Aorta (tissue), 5 donors: ENCODE measurements at regions not wholly inside any gene's neighbourhood (a gene's known extent, or its start where the extent isn't known, plus 50 kb on each side); places are given as distances from the start of the nearest gene placed in this dataset.

Experiments
- ATAC-seq: fragments of 200-7000 bp; cut with Tn5 transposase; one replicate; pipeline ENCODE4 v1.9.1; 2022; ENCODE audit warnings: moderate library complexity; ENCODE audit not compliant: low FRiP score
- DNase-seq, 2 donors: peaks; one replicate each; pipeline ENCODE4 v3.0.0-alpha.2; 2020
- H3K27ac ChIP-seq, 2 donors: one replicate each; pipeline ENCODE4 v1.5.1; 2013; ENCODE audit warnings: low read length in 2 of 2, mild to moderate bottlenecking in 2 of 2, moderate library complexity in 2 of 2, control low read depth in 1 of 2, inconsistent platforms in 1 of 2, low read depth in 1 of 2
- H3K27me3 ChIP-seq, 2 donors: one replicate each; pipeline ENCODE4 v1.6.1; 2013; ENCODE audit warnings: control low read depth in 1 of 2, low read length in 1 of 2, mild to moderate bottlenecking in 1 of 2, moderate library complexity in 1 of 2; ENCODE audit not compliant: insufficient read depth in 2 of 2, control insufficient read depth in 1 of 2
- H3K36me3 ChIP-seq, 2 donors: one replicate each; pipeline ENCODE4 v1.6.1; 2013; ENCODE audit warnings: control low read depth in 1 of 2, low read length in 1 of 2, mild to moderate bottlenecking in 1 of 2; ENCODE audit not compliant: insufficient read depth in 2 of 2, control insufficient read depth in 1 of 2
- H3K4me1 ChIP-seq, 2 donors: one replicate each; pipeline ENCODE4 v1.6.1; 2013; ENCODE audit warnings: low read length in 2 of 2, control low read depth in 1 of 2, mild to moderate bottlenecking in 1 of 2, moderate library complexity in 1 of 2; ENCODE audit not compliant: insufficient read depth in 2 of 2, control insufficient read depth in 1 of 2
- H3K4me3 ChIP-seq, 2 donors: one replicate each; pipeline ENCODE4 v1.5.1; 2013; ENCODE audit warnings: low read length in 2 of 2, control low read depth in 1 of 2, mild to moderate bottlenecking in 1 of 2
- H3K9me3 ChIP-seq: one replicate; pipeline ENCODE4 v1.6.1; 2013; ENCODE audit warnings: mild to moderate bottlenecking, low read length; ENCODE audit not compliant: control insufficient read depth
- WGBS, 2 donors: extraction: QIAGEN DNeasy Blood & Tissue Kit; methylation state at CpG; one replicate each; pipeline ENCODE4 v1.1.7; 2013; 5-methylcytosine and 5-hydroxymethylcytosine counted together
- intact Hi-C, 2 donors: fragments of 100-400 bp; cut with DNase I; formaldehyde crosslinking; loops; one replicate each; pipeline versions ENCODE4 v1.14.2 to v1.15.0; 2022
- donor health status: healthy with polysubstance abuse.
- donor health status: Bipolar disorder and iron deficiency.
- donor health status: DM: no; HTN: no; CAD: no.
- donor health status: DM: no; HTN: no; CAD: no.
- donor health status: DM: yes; HTN: yes; CAD: no.

DNA sequence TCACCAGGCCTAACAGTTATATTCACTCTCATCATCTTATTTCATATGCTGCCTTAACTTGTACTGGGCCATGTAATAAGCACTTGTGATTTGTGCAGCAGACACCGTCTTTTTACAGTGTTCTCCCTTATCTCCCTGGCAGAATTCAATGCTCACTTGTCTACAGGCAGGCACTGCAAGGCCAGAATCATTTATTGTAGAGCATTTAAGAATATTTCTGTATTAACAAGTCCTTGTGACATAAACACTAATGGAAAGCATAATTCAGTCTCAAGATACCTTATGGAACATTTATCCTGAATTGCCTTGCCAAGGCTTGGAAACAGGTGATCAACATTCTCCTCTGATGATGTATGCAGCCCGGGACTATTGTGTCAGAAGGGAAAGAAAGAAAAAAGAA, 808.9 kb downstream of the STPG2 start:
- DNase-seq (no peak), ATAC-seq (no peak)
- Histone ChIP-seq H3K27me3 (no peaks in the 10 kb centered on the region), H3K4me1 (no peaks in the 10 kb centered on the region), H3K4me3 (no peak overlapping the region), H3K27ac (no peak overlapping the region), H3K36me3 (no peaks in the 10 kb centered on the region), H3K9me3 (peaks cover 5% of the 10 kb centered on the region)
- WGBS, 2 donors = 42 to 52% methylated on average over 2 of the region's 2 CpGs
- intact Hi-C loops = no loop called here

DNA sequence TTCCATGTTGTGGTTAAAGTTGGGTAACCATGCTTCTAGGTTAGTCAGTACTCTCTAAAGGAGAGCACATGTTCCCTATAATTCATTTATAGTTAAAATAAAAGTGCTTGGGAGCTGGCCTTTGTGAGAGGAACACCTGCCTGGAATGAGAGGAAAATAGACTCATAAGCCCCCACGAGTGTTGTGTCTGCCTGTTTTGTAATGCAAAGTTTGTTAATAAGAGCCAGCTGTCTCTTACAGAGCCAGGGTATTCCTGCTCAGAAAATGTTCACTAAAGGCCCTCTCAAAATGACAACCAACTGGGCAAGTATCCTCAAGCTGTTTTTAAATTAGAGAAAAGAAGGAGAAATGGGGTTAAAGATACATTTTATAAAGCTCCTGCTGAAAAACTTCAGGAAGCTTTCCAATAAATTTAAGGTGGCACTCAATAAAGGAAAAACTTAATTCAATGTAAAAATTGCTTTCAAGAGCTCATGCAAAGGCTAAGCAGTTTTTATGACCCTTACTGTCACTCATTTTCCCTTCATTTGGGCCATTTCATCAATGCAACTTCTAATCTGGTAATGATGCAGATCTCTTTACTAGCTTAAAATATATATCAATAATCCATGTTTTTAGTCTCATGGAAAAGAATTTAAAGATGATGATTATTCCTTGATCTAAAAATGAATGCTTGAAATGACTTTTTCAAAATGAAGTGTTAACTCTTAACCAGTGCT, 793.6 kb downstream of the STPG2 start:
- 55 to 58% methylated on average over 1 of the region's 1 CpG for WGBS, 2 donors
- no peaks in the 10 kb centered on the region for H3K36me3 ChIP-seq
- no peak overlapping the region for H3K4me3 ChIP-seq
- intact Hi-C loops = no loop called here
- H3K9me3 ChIP-seq = no peaks in the 10 kb centered on the region
- no peaks in the 10 kb centered on the region for H3K27me3 ChIP-seq
- H3K4me1 ChIP-seq = no peaks in the 10 kb centered on the region
- ATAC-seq (no peak), DNase-seq (no peak)
- no peak overlapping the region for H3K27ac ChIP-seq

- Histone ChIP-seq H3K9me3 (no peaks in the 10 kb centered on the region), H3K36me3 (no peaks in the 10 kb centered on the region), H3K27ac (no peak overlapping the region), H3K4me1 (no peaks in the 10 kb centered on the region), H3K27me3 (peaks cover 0 to 1% of the 10 kb centered on the region in 2 donors), H3K4me3 (no peak overlapping the region)
- 0 to 25% methylated on average over 1 of the region's 1 CpG for WGBS, 2 donors
- no peak for ATAC-seq
- intact Hi-C loops = no loop called here
- no peak for DNase-seq
Observed at GRCh38 chr4:97353876-97354275, 789.4 kb downstream of the STPG2 start.

- DNase-seq (no peak), ATAC-seq (no peak)
- H3K4me1 ChIP-seq = no peaks in the 10 kb centered on the region
- no peak overlapping the region for H3K4me3 ChIP-seq
- intact Hi-C loops = no loop called here
- H3K27ac ChIP-seq = no peak overlapping the region
- H3K36me3 ChIP-seq = no peaks in the 10 kb centered on the region
- 92% methylated on average over 2 of the region's 2 CpGs for WGBS, 2 donors
- peaks cover 0 to 1% of the 10 kb centered on the region in 2 donors for H3K27me3 ChIP-seq
- peaks cover 1% of the 10 kb centered on the region for H3K9me3 ChIP-seq
Observed at GRCh38 chr4:97359826-97360225, 783.5 kb downstream of the STPG2 start.

GRCh38 chr4:97360733-97361132, 782.5 kb downstream of the STPG2 start:
- intact Hi-C loops = no loop called here
- peaks cover 1% of the 10 kb centered on the region for H3K9me3 ChIP-seq
- ATAC-seq (no peak), DNase-seq (no peak)
- H3K4me1 ChIP-seq = no peaks in the 10 kb centered on the region
- H3K27me3 ChIP-seq = no peaks in the 10 kb centered on the region
- H3K4me3 ChIP-seq = no peak overlapping the region
- no peaks in the 10 kb centered on the region for H3K36me3 ChIP-seq
- no peak overlapping the region for H3K27ac ChIP-seq

- no peaks in the 10 kb centered on the region for H3K9me3 ChIP-seq
- no peaks in the 10 kb centered on the region for H3K36me3 ChIP-seq
- H3K4me1 ChIP-seq = no peaks in the 10 kb centered on the region
- intact Hi-C loops = no loop called here
- DNase-seq (no peak), ATAC-seq (no peak)
- H3K27ac ChIP-seq = no peak overlapping the region
- no peaks in the 10 kb centered on the region for H3K27me3 ChIP-seq
- H3K4me3 ChIP-seq = no peak overlapping the region
Observed at GRCh38 chr4:97367878-97368277, 775.4 kb downstream of the STPG2 start.

GRCh38 chr4:97370568-97370967, 772.7 kb downstream of the STPG2 start:
- Histone ChIP-seq H3K4me3 (no peak overlapping the region), H3K27ac (no peak overlapping the region), H3K36me3 (no peaks in the 10 kb centered on the region), H3K9me3 (no peaks in the 10 kb centered on the region), H3K4me1 (no peaks in the 10 kb centered on the region), H3K27me3 (no peaks in the 10 kb centered on the region)
- intact Hi-C loops = no loop called here
- WGBS, 2 donors = 58 to 62% methylated on average over 3 of the region's 3 CpGs
- ATAC-seq (no peak), DNase-seq (no peak)

DNA sequence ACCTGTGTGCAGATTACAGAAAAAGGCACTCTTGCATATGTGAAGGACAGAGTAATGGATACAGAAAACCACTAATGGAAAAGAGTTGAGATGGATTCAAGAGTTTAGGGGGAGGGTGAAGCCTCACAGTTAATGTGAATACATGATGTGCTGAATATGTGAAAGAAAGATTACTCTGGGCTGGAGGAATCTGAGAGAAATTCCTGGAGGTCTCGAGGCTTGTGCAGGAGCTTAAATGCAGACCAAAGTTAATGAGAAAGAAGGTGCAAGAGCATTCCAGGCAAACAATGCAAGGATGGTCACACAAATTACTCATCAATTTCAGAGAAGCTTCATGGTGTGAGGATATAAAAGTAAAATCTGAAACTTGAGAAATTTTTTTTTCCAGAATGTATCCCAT, 768.8 kb downstream of the STPG2 start:
- DNase-seq (no peak), ATAC-seq (no peak)
- intact Hi-C loops = no loop called here
- Histone ChIP-seq H3K4me3 (no peak overlapping the region), H3K9me3 (no peaks in the 10 kb centered on the region), H3K27ac (no peak overlapping the region), H3K36me3 (no peaks in the 10 kb centered on the region), H3K27me3 (no peaks in the 10 kb centered on the region), H3K4me1 (no peaks in the 10 kb centered on the region)
- WGBS, 2 donors = 48 to 50% methylated on average over 1 of the region's 1 CpG

GRCh38 chr4:97386969-97387368, 756.3 kb downstream of the STPG2 start:
- peaks cover 2% of the 10 kb centered on the region for H3K9me3 ChIP-seq
- no peaks in the 10 kb centered on the region for H3K36me3 ChIP-seq
- DNase-seq (no peak), ATAC-seq (no peak)
- H3K27ac ChIP-seq = no peak overlapping the region
- no peak overlapping the region for H3K4me3 ChIP-seq
- no peaks in the 10 kb centered on the region for H3K4me1 ChIP-seq
- intact Hi-C loops = no loop called here
- H3K27me3 ChIP-seq = no peaks in the 10 kb centered on the region
